K562 (cell line): ENCODE measurements at regions not wholly inside any gene's neighbourhood (a gene's known extent, or its start where the extent isn't known, plus 50 kb on each side); places are given as distances from the start of the nearest gene placed in this dataset.

Experiments
- ATAC-seq: fragments of 200-7000 bp; cut with Tn5 transposase; 3 replicates; pipeline ENCODE4 v1.9.1; 2020; ENCODE audit warnings: moderate library complexity
- BruUV-seq: library from RNA; stranded (reverse); fragments of 400-500 nt; replicated peaks from 2 replicates; lab custom pipeline; 2021; lab: Mats Ljungman, UMichigan
- CTCF ChIA-PET: fragments of 300-600 bp; formaldehyde crosslinking; extraction: SDS; loops from one replicate; lab custom pipeline; 2021; ENCODE audit warnings: low intra/inter-chr PET ratio; lab: Yijun Ruan, JAX
- POLR2A ChIA-PET: fragments of 300-600, 350-650 bp; sonication (Branson Sonifier 250); formaldehyde crosslinking; extraction: SDS; loops from one replicate; lab custom pipeline; 2021; ENCODE audit warnings: antibody characterized with exemption, inconsistent platforms; lab: Yijun Ruan, JAX
- DNase-seq, 4 experiments: peaks; one replicate each; pipeline versions ENCODE4 v3.0.0 to v3.0.0-alpha.2; 2011 to 2018; ENCODE audit warnings: low spot score in 3 of 4, mixed read lengths in 3 of 4; ENCODE audit errors: extremely low read depth in 1 of 4
- FAIRE-seq: peaks from 2 replicates; lab custom pipeline; 2011; peaks lifted over from hg19 to GRCh38; lab: Jason Lieb, UNC
- H2AFZ ChIP-seq: 2 replicates; pipeline ENCODE4 v1.6.0; 2011; ENCODE audit warnings: low read depth, low read length, control low read depth, inconsistent platforms
- H3K27ac ChIP-seq: fragments of 200-600 bp; 3 replicates; pipeline ENCODE4 v1.8.0; 2011; ENCODE audit warnings: low read depth, mild to moderate bottlenecking, control low read depth, inconsistent platforms, low read length, moderate library complexity, mixed read lengths; ENCODE audit errors: extremely low read depth
- H3K27me3 ChIP-seq, 2 experiments: fragments of 300-600 bp in 1 of 2; 2 replicates in 1 of 2; 3 replicates in 1 of 2; pipeline versions ENCODE4 v1.6.0 to v1.8.0; 2011; ENCODE audit warnings: inconsistent platforms in 2 of 2, low read length in 2 of 2, mild to moderate bottlenecking in 1 of 2, mixed read lengths in 1 of 2, moderate library complexity in 1 of 2; ENCODE audit not compliant: control insufficient read depth in 2 of 2, insufficient read depth in 2 of 2
- H3K36me3 ChIP-seq: fragments of 300-600 bp; 3 replicates; pipeline ENCODE4 v1.8.0; 2011; ENCODE audit warnings: mild to moderate bottlenecking, low read length, inconsistent platforms; ENCODE audit not compliant: control insufficient read depth, insufficient read depth
- H3K4me1 ChIP-seq, 2 experiments: fragments of 200-600 bp in 1 of 2; replicated peaks in 1 of 2; 2 replicates in 1 of 2; 3 replicates in 1 of 2; pipeline versions ENCODE4 v1.5.1 to v1.8.0; 2011; ENCODE audit warnings: inconsistent platforms in 2 of 2, low read length in 2 of 2, mild to moderate bottlenecking in 1 of 2, mixed read lengths in 1 of 2, moderate library complexity in 1 of 2; ENCODE audit not compliant: control insufficient read depth in 2 of 2, insufficient read depth in 2 of 2
- H3K4me2 ChIP-seq: 2 replicates; pipeline ENCODE4 v1.6.1; 2011; ENCODE audit warnings: low read length, control low read depth, inconsistent platforms, mixed read lengths; ENCODE audit not compliant: insufficient read depth
- H3K4me3 ChIP-seq: fragments of 200-600 bp; sonication (generic), shearing (Covaris generic); 2 replicates; pipeline ENCODE4 v1.5.1; 2016; ENCODE audit warnings: control low read depth, inconsistent platforms
- H3K79me2 ChIP-seq: fragments of 200-600 bp; 3 replicates; pipeline ENCODE4 v1.8.0; 2011; ENCODE audit warnings: low read length, inconsistent platforms; ENCODE audit not compliant: control insufficient read depth, insufficient read depth
- H3K9ac ChIP-seq, 2 experiments: 2 replicates each; pipeline versions ENCODE4 v1.6.0 to v1.6.1; 2011; ENCODE audit warnings: low read depth in 2 of 2, low read length in 2 of 2, control low read depth in 1 of 2, inconsistent platforms in 1 of 2, mild to moderate bottlenecking in 1 of 2, mixed read lengths in 1 of 2; ENCODE audit not compliant: insufficient read depth in 1 of 2
- H3K9me1 ChIP-seq: one replicate; pipeline ENCODE4 v1.6.0; 2011; ENCODE audit warnings: inconsistent platforms, mild to moderate bottlenecking, low read length, moderate library complexity; ENCODE audit not compliant: control insufficient read depth, insufficient read depth
- H3K9me3 ChIP-seq: replicated peaks from 2 replicates; pipeline ENCODE4 v1.5.1; 2011; ENCODE audit warnings: low read depth, low read length, inconsistent platforms; ENCODE audit not compliant: control insufficient read depth, insufficient read depth
- H4K20me1 ChIP-seq: replicated peaks from 2 replicates; pipeline ENCODE4 v1.6.1; 2011; ENCODE audit warnings: low read length, inconsistent platforms, mixed read lengths; ENCODE audit not compliant: control insufficient read depth, insufficient read depth
- CAMTA2 ChIP-seq: fragments of 250-450 bp; sonication (Bioruptor Pico); conservative IDR thresholded peaks from 2 replicates; pipeline ENCODE4 v1.5.1; 2022
- CEBPG ChIP-seq, 3 experiments: fragments of 200-800 bp in 1 of 3; sonication (Bioruptor generic) in 1 of 3; sonication (generic) in 1 of 3; formaldehyde crosslinking in 1 of 3; IDR thresholded peaks in 2 of 3; conservative IDR thresholded peaks in 1 of 3; 2 replicates each; pipeline versions ENCODE4 v1.6.1 to v1.8.0; 2016 to 2022; ENCODE audit warnings: missing compliant biosample characterization in 2 of 3, missing genetic modification characterization in 2 of 3, mild to moderate bottlenecking in 1 of 3, missing genetic modification reagents in 1 of 3
- GTF2B ChIP-seq: IDR thresholded peaks from 2 replicates; pipeline ENCODE4 v1.6.1; 2011; ENCODE audit not compliant: insufficient read length; ENCODE audit errors: extremely low read depth
- HMGN3 ChIP-seq: IDR thresholded peaks from 2 replicates; pipeline ENCODE4 v1.6.1; 2011; ENCODE audit warnings: borderline replicate concordance, low read depth, mild to moderate bottlenecking, mixed read lengths, low read length; ENCODE audit not compliant: insufficient read length; ENCODE audit errors: extremely low read depth
- NFE2L1 ChIP-seq: fragments of 450-650 bp; IDR thresholded peaks from 2 replicates; pipeline ENCODE4 v1.6.1; 2016; ENCODE audit warnings: missing genetic modification characterization, low read depth, mild to moderate bottlenecking, missing compliant biosample characterization, moderate library complexity, borderline replicate concordance
- PBX2 ChIP-seq, 2 experiments: IDR thresholded peaks in 1 of 2; conservative IDR thresholded peaks in 1 of 2; 2 replicates each; pipeline ENCODE4 v1.6.1; 2016; ENCODE audit warnings: low read depth in 2 of 2, mild to moderate bottlenecking in 1 of 2, missing compliant biosample characterization in 1 of 2, missing genetic modification characterization in 1 of 2, moderate library complexity in 1 of 2
- ZFP36 ChIP-seq: fragments of 150-350 bp; IDR thresholded peaks from 2 replicates; pipeline ENCODE4 v1.6.1; 2018; ENCODE audit warnings: low read length, low read depth; ENCODE audit not compliant: partially characterized antibody
- ZNF511 ChIP-seq: sonication (generic); formaldehyde crosslinking; IDR thresholded peaks from 2 replicates; pipeline ENCODE4 v1.8.0; 2022; ENCODE audit warnings: mild to moderate bottlenecking, missing genetic modification reagents
- ZNF512 ChIP-seq: IDR thresholded peaks from 2 replicates; pipeline ENCODE4 v1.6.1; 2016; ENCODE audit warnings: missing genetic modification characterization, missing compliant biosample characterization
- WGBS: fragments of 100-300 bp; shearing (Covaris generic); methylation state at CpG from one replicate; pipeline ENCODE4 v1.1.6; 2016; ENCODE audit warnings: low coverage, mixed read lengths; ENCODE audit not compliant: insufficient coverage; ENCODE audit errors: missing lambda C conversion rate; 5-methylcytosine and 5-hydroxymethylcytosine counted together
- in situ Hi-C: fragments of 300-500 bp; cut with MboI; formaldehyde crosslinking; loops from 4 replicates; pipeline ENCODE4 v1.15.0; 2018; ENCODE audit warnings: inconsistent platforms, mixed read lengths
- intact Hi-C: fragments of 100-400 bp; cut with micrococcal nuclease; formaldehyde crosslinking; loops from 2 replicates; pipeline ENCODE4 v1.14.2; 2022

- Histone ChIP-seq H3K9ac (no peak overlapping the region), H2AFZ (no peak overlapping the region), H3K4me2 (no peak overlapping the region), H3K27me3 (no peaks in the 10 kb centered on the region), H3K4me1 (no peaks in the 10 kb centered on the region), H3K27ac (no peak overlapping the region), H4K20me1 (no peaks in the 10 kb centered on the region), H3K9me3 (no peaks in the 10 kb centered on the region), H3K79me2 (no peaks in the 10 kb centered on the region), H3K36me3 (no peaks in the 10 kb centered on the region), H3K4me3 (no peak overlapping the region), H3K9me1 (no peaks in the 10 kb centered on the region)
- CTCF ChIA-PET = no interaction called here
- intact Hi-C loops = no loop called here
- FAIRE-seq (no peak), ATAC-seq (no peak), DNase-seq (no peak)
- WGBS = 0% methylated on average over 10 of the region's 10 CpGs
- in situ Hi-C loops = no loop called here
- no TSS peak for BruUV-seq
- POLR2A ChIA-PET = no interaction called here
- TF ChIP-seq ZNF512 (tag) (no peak), CEBPG (CRISPR knock-in tag; IDR thresholded peaks at IDR 0.05) (no peak), CEBPG (tag; conservative IDR thresholded peaks at IDR 0.05 in 1 of 2, IDR thresholded peaks at IDR 0.05 in 1 of 2) (no peak), CAMTA2 (CRISPR knock-in tag) (no peak), ZFP36 (no peak), PBX2 (CRISPR knock-in tag; IDR thresholded peaks at IDR 0.05; ENCODE audit: low read depth) (no peak), PBX2 (tag; conservative IDR thresholded peaks at IDR 0.05; ENCODE audit: low read depth) (no peak), ZNF511 (CRISPR knock-in tag) (no peak), GTF2B (no peak), NFE2L1 (tag) (no peak), HMGN3 (no peak)
Measured at GRCh38 chr1:4564051-4564450, 90.4 kb upstream of the AJAP1 start.
